Natural killer cell treated with Interleukin-12 subunit alpha and Interleukin-12 subunit beta and Interleukin-15 and Interleukin-18, amount 100 ng/mL, for 72 hours (primary cell): ENCODE measurements at regions not wholly inside any gene's neighbourhood (a gene's known extent, or its start where the extent isn't known, plus 50 kb on each side); places are given as distances from the start of the nearest gene placed in this dataset.
A peak's percentile ranks its signal among the peaks of the same experiment; 100 is the strongest.

Experiments
- ATAC-seq, 2 donors: fragments of 150-1000 bp; cut with Tn5 transposase in 1 of 2; sonication (Bioruptor Pico), chemical (Tn5 transposase) in 1 of 2; 2 replicates each; pipeline ENCODE4 v1.10.0; 2021
- DNase-seq: peaks from one replicate; pipeline ENCODE4 v3.0.0; 2022; ENCODE audit warnings: low spot score
- H3K27ac Mint-ChIP-seq, 2 donors: 1 replicate in 1 of 2; 2 replicates in 1 of 2; pipeline ENCODE4 v1.8.0; 2022; ENCODE audit warnings: mixed read lengths in 2 of 2, mild to moderate bottlenecking in 1 of 2, moderate library complexity in 1 of 2
- H3K27me3 Mint-ChIP-seq, 2 donors: 1 replicate in 1 of 2; 2 replicates in 1 of 2; pipeline ENCODE4 v1.8.0; 2022; ENCODE audit warnings: mixed read lengths in 2 of 2
- H3K36me3 Mint-ChIP-seq: one replicate; pipeline ENCODE4 v1.8.0; 2022; ENCODE audit warnings: mixed read lengths
- H3K4me1 Mint-ChIP-seq, 2 donors: 1 replicate in 1 of 2; 2 replicates in 1 of 2; pipeline ENCODE4 v1.8.0; 2022; ENCODE audit warnings: low read depth in 2 of 2, mixed read lengths in 2 of 2, mild to moderate bottlenecking in 1 of 2
- H3K4me3 Mint-ChIP-seq: one replicate; pipeline ENCODE4 v1.8.0; 2022; ENCODE audit warnings: mixed read lengths
- H3K9me3 Mint-ChIP-seq: 2 replicates; pipeline ENCODE4 v1.8.0; 2022; ENCODE audit warnings: mixed read lengths

- Mint-ChIP-seq H3K27me3 (peaks cover 9 to 10% of the 10 kb centered on the region in 2 donors), H3K4me3 (no peak overlapping the region), H3K36me3 (no peaks in the 10 kb centered on the region), H3K27ac (no peak overlapping the region), H3K4me1 (no peaks in the 10 kb centered on the region), H3K9me3 (peaks cover 8% of the 10 kb centered on the region)
- peak in 1 of 2 donors; percentile 24 for ATAC-seq
- DNase-seq, result no peak
Measured at GRCh38 chr6:128759901-128760300, 123.0 kb upstream of the LAMA2 start.

DNA sequence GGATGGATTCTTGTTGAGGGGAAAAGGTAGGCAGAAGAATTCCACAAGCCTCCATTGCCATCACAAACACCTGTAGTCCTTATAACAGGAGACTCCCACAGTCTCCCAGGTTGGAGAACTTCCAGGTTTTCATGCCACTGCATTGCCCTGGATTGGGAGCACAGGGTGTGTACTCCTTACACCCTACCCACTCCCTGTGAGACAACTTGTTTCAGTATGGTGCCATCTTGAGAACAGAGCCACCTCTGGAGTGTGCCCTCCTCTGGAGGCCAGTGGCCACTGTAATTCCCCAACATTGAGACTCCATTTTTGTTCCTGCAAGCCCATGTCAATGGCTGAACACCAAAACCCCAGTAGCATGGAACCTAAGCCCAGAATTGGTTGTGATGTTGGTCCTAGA is 123.5 kb upstream of the LAMA2 start:
- Mint-ChIP-seq H3K4me1 (no peaks in the 10 kb centered on the region), H3K4me3 (no peak overlapping the region), H3K27ac (no peak overlapping the region), H3K27me3 (peaks cover 5 to 9% of the 10 kb centered on the region in 2 donors), H3K9me3 (peaks cover 8% of the 10 kb centered on the region), H3K36me3 (no peaks in the 10 kb centered on the region)
- ATAC-seq, result peak in 1 of 2 donors; percentile 55
- DNase-seq, result no peak

DNA sequence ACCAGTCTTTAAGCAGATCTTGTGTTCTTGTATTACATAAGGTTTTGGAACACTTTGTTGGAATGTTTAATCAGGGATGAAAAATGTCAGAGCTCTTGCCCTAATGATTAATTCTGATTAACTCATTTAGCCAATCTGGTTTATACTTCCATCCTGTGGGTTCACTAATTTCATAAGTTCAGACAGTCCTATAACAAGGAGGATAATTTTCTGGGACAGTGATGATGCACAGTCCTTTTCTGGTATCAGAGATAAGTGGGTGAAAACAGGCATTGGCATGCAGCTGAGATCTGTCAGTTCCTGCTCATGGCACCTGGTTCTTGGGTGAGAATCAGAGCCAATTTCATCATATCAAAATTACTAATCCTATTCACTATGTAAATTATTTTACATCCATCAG is 125.0 kb upstream of the LAMA2 start:
- no peaks in the 10 kb centered on the region for H3K4me1 Mint-ChIP-seq
- H3K27me3 Mint-ChIP-seq, result peaks cover 0 to 10% of the 10 kb centered on the region in 2 donors
- H3K27ac Mint-ChIP-seq, result no peak overlapping the region
- H3K4me3 Mint-ChIP-seq, result no peak overlapping the region
- DNase-seq (no peak), ATAC-seq (no peak)
- no peaks in the 10 kb centered on the region for H3K36me3 Mint-ChIP-seq
- H3K9me3 Mint-ChIP-seq, result peaks cover 5% of the 10 kb centered on the region

DNA sequence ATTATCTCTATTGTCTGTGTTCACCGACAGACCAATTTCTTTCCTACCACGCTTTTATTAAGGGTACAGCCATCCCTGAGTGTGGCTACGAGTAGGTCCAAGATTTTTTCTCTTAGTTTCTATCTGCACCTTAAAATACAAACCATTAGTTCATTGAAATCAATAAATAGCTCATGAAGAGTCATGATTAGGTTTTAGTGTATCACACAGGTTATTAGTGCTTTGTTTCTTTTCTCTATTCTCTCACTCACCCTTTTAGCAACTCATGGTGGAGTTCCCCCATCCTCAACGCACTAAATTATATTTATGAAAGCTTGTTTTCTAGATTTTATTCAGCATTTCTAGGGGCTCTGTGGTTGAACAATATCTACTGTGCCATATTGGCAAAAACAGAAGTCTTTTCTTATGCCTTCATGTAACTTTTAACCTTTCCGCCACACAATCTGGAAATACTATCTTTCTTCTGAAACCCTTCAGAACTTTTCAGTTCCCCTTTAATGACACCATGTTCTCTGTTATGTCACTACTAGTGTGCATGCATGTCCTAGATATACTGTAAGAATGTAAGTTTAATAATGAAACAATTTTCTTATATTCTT is 128.2 kb upstream of the LAMA2 start:
- Mint-ChIP-seq H3K9me3 (no peaks in the 10 kb centered on the region), H3K27me3 (peaks cover 0 to 5% of the 10 kb centered on the region in 2 donors), H3K4me3 (no peak overlapping the region), H3K4me1 (no peaks in the 10 kb centered on the region), H3K27ac (no peak overlapping the region), H3K36me3 (no peaks in the 10 kb centered on the region)
- no peak for DNase-seq
- ATAC-seq, result no peak

DNA sequence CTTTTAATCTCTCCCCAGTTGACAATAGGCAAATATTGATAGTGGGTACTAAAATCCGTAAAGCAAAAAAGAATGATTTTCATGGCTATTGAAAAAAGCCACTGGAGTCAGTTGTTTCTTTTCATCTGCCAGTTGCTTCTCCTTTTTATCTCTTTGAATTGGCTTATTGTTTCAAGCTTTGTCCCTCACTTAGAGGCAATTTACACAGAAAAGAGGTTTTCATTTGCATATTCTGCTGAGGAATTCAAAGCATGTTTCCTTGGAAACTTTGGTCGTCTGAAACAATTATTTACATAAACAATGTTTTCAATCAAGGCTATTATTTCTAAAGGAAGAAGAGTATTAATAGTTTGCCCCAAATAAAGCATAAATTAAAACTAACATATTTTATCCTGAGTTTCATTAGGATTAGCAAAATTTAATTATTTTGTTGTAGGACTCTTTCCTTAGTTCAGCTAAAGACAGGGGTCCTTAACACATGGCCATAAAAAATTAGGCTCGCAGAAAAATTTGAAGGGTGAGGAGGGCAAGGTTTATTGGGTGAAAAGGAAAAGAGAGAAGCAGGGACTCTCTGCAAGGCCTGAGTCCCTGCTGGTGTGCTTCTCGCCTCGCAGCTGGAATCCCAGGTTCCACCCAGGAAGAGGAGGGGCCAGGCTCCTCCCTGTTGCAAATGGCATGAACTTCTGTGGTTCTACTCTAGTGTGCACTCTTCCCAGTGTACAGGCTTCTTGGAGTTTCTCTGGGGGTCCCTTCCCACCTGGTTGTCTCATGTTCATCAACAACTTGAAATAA is 138.8 kb upstream of the LAMA2 start:
- no peaks in the 10 kb centered on the region for H3K36me3 Mint-ChIP-seq
- no peak overlapping the region for H3K27ac Mint-ChIP-seq
- H3K9me3 Mint-ChIP-seq, result no peaks in the 10 kb centered on the region

DNA sequence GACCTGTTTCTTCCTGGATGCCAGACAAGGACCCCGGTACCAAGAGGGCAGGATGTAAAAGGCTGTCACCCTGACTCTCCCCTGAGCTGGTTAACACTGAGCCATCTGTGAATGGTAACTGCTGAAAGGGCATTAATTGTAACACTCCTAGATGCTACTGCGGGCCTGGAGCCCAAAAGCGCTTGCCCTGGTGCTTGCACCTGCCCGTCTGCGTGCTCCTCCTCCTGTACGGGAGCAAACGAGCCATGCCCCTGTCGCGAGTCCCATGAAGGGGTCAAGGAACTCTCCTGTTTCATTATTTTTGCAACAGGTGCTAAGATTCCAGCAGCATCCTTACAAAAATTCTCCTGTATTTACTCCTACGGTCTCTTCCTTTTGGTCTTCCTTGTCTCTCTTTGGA is 140.0 kb upstream of the LAMA2 start:
- no peak for ATAC-seq
- Mint-ChIP-seq H3K27me3 (peaks cover 2 to 6% of the 10 kb centered on the region in 2 donors), H3K36me3 (no peaks in the 10 kb centered on the region), H3K9me3 (no peaks in the 10 kb centered on the region), H3K27ac (no peak overlapping the region), H3K4me1 (no peaks in the 10 kb centered on the region), H3K4me3 (no peak overlapping the region)
- DNase-seq, result no peak

More for the DNA sequence above, 138.8 kb upstream of the LAMA2 start:
- DNase-seq, result no peak
- Mint-ChIP-seq H3K4me3 (no peak overlapping the region), H3K27me3 (peaks cover 2 to 11% of the 10 kb centered on the region in 2 donors), H3K4me1 (no peaks in the 10 kb centered on the region)
- ATAC-seq, result no peak

DNA sequence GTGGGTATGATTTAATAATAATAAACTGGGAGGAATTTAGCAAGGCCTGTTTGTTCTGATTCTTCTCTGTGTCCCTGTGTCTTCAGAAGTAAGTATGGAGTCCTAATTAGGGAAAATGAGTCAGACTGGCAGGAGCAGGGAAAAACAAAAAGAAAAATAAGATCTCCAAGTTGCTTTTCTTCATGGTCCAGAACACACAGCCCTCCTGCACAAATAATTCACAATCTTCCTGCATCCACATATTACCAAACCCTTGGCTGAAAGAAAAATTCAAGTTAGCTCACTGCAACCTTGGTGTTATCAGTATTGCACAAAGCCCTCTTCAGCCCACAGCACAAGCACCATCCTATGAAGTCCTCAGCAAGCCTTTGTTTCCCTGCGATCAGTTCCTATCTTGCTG is 142.0 kb upstream of the LAMA2 start:
- no peak for DNase-seq
- no peak overlapping the region for H3K27ac Mint-ChIP-seq
- H3K27me3 Mint-ChIP-seq, result peaks cover 0 to 6% of the 10 kb centered on the region in 2 donors
- no peaks in the 10 kb centered on the region for H3K4me1 Mint-ChIP-seq
- H3K9me3 Mint-ChIP-seq, result no peaks in the 10 kb centered on the region
- H3K4me3 Mint-ChIP-seq, result no peak overlapping the region
- no peak for ATAC-seq
- no peaks in the 10 kb centered on the region for H3K36me3 Mint-ChIP-seq

- H3K9me3 Mint-ChIP-seq, result no peaks in the 10 kb centered on the region
Measured at GRCh38 chr6:128739112-128739511, 143.8 kb upstream of the LAMA2 start.

GRCh38 chr6:128738112-128738511 is 144.8 kb upstream of the LAMA2 start:
- no peak overlapping the region for H3K4me3 Mint-ChIP-seq
- H3K27me3 Mint-ChIP-seq, result peaks cover 3 to 11% of the 10 kb centered on the region in 2 donors
- no peaks in the 10 kb centered on the region for H3K36me3 Mint-ChIP-seq
- ATAC-seq, result no peak
- no peak overlapping the region for H3K27ac Mint-ChIP-seq
- no peaks in the 10 kb centered on the region for H3K4me1 Mint-ChIP-seq
- no peaks in the 10 kb centered on the region for H3K9me3 Mint-ChIP-seq
- DNase-seq, result no peak

More at GRCh38 chr6:128739112-128739511, 143.8 kb upstream of the LAMA2 start:
- no peaks in the 10 kb centered on the region for H3K36me3 Mint-ChIP-seq
- peaks cover 3 to 11% of the 10 kb centered on the region in 2 donors for H3K27me3 Mint-ChIP-seq
- no peaks in the 10 kb centered on the region for H3K4me1 Mint-ChIP-seq
- no peak overlapping the region for H3K27ac Mint-ChIP-seq
- ATAC-seq (no peak), DNase-seq (no peak)
- H3K4me3 Mint-ChIP-seq, result no peak overlapping the region

GRCh38 chr6:128736780-128737179 is 146.2 kb upstream of the LAMA2 start:
- no peaks in the 10 kb centered on the region for H3K9me3 Mint-ChIP-seq
- no peak overlapping the region for H3K27ac Mint-ChIP-seq
- no peaks in the 10 kb centered on the region for H3K4me1 Mint-ChIP-seq
- no peak for DNase-seq
- ATAC-seq, result no peak
- no peak overlapping the region for H3K4me3 Mint-ChIP-seq
- no peaks in the 10 kb centered on the region for H3K36me3 Mint-ChIP-seq
- peaks cover 5% of the 10 kb centered on the region in 2 donors for H3K27me3 Mint-ChIP-seq

DNA sequence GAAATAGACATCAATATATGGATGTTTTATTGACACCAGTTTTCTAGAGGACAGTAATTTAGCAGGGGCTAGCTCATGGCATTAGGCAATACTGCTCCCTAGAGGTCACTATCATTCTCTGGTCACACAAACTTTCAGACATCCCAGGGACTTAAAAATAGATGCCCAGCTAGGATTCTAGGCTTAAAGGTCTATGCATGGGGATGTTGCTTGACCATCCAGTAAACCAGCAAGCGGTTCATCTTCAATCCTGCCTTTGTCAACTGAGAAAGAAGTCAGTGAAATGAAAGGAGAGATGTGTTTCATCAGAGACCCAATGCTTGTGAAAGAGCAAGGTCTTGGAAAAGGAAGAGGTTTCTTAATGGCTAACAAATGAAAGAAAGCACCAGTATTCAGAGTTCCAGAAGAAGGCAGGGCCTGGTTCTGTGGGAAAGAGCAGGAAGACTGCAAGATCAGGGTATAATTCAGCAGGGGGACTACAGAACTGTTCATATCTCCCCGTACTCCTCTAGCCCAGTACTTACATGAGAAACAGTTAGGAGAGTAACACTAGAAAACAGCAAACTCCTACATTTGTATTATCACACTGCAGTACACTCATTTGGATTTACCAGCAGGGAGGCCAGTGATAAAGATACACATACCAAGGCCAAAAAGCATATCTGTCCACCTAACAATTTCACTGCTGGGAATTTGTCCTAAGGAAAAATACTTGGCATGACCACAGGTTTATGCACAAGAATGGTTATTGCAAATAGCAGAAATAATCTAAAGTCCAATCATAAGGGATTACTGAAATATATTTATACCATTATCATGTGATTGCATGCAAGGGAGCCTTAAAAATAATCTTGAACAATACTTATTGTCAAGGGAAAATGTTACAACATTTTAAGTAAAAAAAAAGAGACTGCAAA is 151.4 kb upstream of the LAMA2 start:
- DNase-seq (no peak), ATAC-seq (no peak)
- Mint-ChIP-seq H3K4me3 (no peak overlapping the region), H3K9me3 (no peaks in the 10 kb centered on the region), H3K36me3 (no peaks in the 10 kb centered on the region), H3K27ac (no peak overlapping the region), H3K4me1 (no peaks in the 10 kb centered on the region), H3K27me3 (peaks cover 12 to 36% of the 10 kb centered on the region in 2 donors)

DNA sequence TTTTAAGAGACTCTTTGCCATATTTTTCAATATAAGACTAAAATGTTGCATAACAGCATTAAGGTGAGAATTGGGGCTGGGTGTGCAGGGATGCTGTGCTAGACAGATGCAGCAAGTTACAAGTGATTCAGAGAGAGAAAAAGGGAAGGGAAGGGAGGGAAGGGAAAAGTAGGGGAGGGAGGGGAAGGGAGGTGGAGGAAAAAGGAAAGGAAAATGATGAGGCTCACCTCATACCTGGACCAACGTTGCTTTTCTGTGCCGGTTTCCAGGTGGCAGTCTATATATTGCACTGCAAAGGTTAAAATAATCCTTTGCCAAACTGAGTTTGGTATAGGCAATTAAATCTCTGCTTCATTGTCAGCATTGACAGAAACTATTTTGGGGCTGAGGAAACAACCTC is 155.4 kb upstream of the LAMA2 start:
- no peaks in the 10 kb centered on the region for H3K4me1 Mint-ChIP-seq
- H3K27me3 Mint-ChIP-seq, result peaks cover 14 to 40% of the 10 kb centered on the region in 2 donors
- H3K36me3 Mint-ChIP-seq, result no peaks in the 10 kb centered on the region
- no peaks in the 10 kb centered on the region for H3K9me3 Mint-ChIP-seq
- H3K4me3 Mint-ChIP-seq, result no peak overlapping the region
- no peak for DNase-seq
- no peak overlapping the region for H3K27ac Mint-ChIP-seq
- ATAC-seq, result no peak

- DNase-seq, result no peak
- ATAC-seq, result no peak
- H3K27me3 Mint-ChIP-seq, result peaks cover 14 to 40% of the 10 kb centered on the region in 2 donors
- no peak overlapping the region for H3K27ac Mint-ChIP-seq
- no peaks in the 10 kb centered on the region for H3K9me3 Mint-ChIP-seq
- no peaks in the 10 kb centered on the region for H3K36me3 Mint-ChIP-seq
- no peaks in the 10 kb centered on the region for H3K4me1 Mint-ChIP-seq
- H3K4me3 Mint-ChIP-seq, result no peak overlapping the region
Measured at GRCh38 chr6:128725271-128726233, 157.4 kb upstream of the LAMA2 start.
